ENCODE measurements at regions not wholly inside any gene's neighbourhood (a gene's known extent, or its start where the extent isn't known, plus 50 kb on each side); places are given as distances from the start of the nearest gene placed in this dataset.

- Mint-ChIP-seq H3K27ac (ENCODE audit: unreplicated experiment) (no peak overlapping the region), H3K4me1 (ENCODE audit: unreplicated experiment) (no peaks in the 10 kb centered on the region)
These were observed 64.4 kb upstream of the TIAM1 start for GRCh38 chr21:31408301-31409088.

DNA sequence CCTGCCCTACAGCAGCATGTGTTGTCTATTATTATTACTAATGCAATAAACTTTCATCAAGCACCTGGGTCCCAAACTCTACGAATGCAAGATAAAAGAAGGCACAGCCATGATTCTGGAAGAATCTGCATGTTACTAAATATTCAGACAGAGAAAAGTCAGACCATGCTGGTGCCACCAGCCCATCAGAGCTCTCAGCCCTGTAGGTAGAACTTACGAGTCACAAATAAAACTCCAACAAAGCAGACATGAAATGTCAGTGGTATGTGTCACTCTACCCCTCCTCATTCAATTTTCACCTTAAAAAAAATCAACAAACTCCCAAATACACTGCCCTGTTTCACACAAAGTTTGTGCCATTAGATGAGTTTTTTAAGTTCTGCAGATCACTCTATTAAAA lies 62.4 kb upstream of the TIAM1 start:
- H3K27me3 Mint-ChIP-seq (ENCODE audit: unreplicated experiment) = no peaks in the 10 kb centered on the region
- no peaks in the 10 kb centered on the region for H3K36me3 Mint-ChIP-seq (ENCODE audit: unreplicated experiment)
- no peak for DNase-seq (ENCODE audit: extremely low spot score, unreplicated experiment)
- H3K27ac Mint-ChIP-seq (ENCODE audit: unreplicated experiment) = no peak overlapping the region
- H3K9me3 Mint-ChIP-seq (ENCODE audit: unreplicated experiment) = no peaks in the 10 kb centered on the region
- no peaks in the 10 kb centered on the region for H3K4me1 Mint-ChIP-seq (ENCODE audit: unreplicated experiment)
- no peak overlapping the region for H3K4me3 Mint-ChIP-seq (ENCODE audit: unreplicated experiment)
- TF ChIP-seq, protein P1, sequence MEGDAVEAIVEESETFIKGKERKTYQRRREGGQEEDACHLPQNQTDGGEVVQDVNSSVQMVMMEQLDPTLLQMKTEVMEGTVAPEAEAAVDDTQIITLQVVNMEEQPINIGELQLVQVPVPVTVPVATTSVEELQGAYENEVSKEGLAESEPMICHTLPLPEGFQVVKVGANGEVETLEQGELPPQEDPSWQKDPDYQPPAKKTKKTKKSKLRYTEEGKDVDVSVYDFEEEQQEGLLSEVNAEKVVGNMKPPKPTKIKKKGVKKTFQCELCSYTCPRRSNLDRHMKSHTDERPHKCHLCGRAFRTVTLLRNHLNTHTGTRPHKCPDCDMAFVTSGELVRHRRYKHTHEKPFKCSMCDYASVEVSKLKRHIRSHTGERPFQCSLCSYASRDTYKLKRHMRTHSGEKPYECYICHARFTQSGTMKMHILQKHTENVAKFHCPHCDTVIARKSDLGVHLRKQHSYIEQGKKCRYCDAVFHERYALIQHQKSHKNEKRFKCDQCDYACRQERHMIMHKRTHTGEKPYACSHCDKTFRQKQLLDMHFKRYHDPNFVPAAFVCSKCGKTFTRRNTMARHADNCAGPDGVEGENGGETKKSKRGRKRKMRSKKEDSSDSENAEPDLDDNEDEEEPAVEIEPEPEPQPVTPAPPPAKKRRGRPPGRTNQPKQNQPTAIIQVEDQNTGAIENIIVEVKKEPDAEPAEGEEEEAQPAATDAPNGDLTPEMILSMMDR (IDR thresholded peaks at IDR 0.05) = no peak

More at GRCh38 chr21:31408301-31409088, 64.4 kb upstream of the TIAM1 start:
- no peaks in the 10 kb centered on the region for H3K36me3 Mint-ChIP-seq (ENCODE audit: unreplicated experiment)
- H3K27me3 Mint-ChIP-seq (ENCODE audit: unreplicated experiment) = no peaks in the 10 kb centered on the region
- TF ChIP-seq, protein P1 (IDR thresholded peaks at IDR 0.05) = no peak
- H3K4me3 Mint-ChIP-seq (ENCODE audit: unreplicated experiment) = no peak overlapping the region
- no peaks in the 10 kb centered on the region for H3K9me3 Mint-ChIP-seq (ENCODE audit: unreplicated experiment)
- DNase-seq (ENCODE audit: extremely low spot score, unreplicated experiment) = no peak

DNA sequence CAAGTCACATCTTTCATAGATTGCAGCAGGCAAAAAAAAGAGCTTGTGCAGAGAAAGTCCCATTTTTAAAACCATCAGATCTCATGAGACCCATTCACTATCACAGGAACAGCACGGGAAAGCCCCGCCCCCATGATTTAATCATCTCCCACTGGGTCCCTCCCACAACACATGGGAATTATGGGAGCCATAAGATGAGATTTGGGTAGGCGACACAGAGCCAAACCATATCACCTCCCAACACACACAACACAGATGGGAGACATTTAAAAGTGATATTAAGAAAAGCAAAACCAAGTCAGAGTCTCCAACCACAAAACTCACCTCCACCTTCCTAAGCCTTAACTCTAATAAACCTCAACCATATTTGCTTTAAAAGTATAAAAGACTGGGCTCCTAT lies 61.5 kb upstream of the TIAM1 start:
- no peak overlapping the region for H3K27ac Mint-ChIP-seq (ENCODE audit: unreplicated experiment)
- TF ChIP-seq, protein P1 (IDR thresholded peaks at IDR 0.05) = no peak

GRCh38 chr21:31403596-31404333 lies 59.7 kb upstream of the TIAM1 start:
- TF ChIP-seq, protein P1 (IDR thresholded peaks at IDR 0.05) = no peak
- DNase-seq (ENCODE audit: extremely low spot score, unreplicated experiment) = no peak
- H3K27me3 Mint-ChIP-seq (ENCODE audit: unreplicated experiment) = no peaks in the 10 kb centered on the region
- H3K36me3 Mint-ChIP-seq (ENCODE audit: unreplicated experiment) = no peaks in the 10 kb centered on the region
- H3K27ac Mint-ChIP-seq (ENCODE audit: unreplicated experiment) = no peak overlapping the region
- H3K4me3 Mint-ChIP-seq (ENCODE audit: unreplicated experiment) = no peak overlapping the region
- H3K4me1 Mint-ChIP-seq (ENCODE audit: unreplicated experiment) = no peaks in the 10 kb centered on the region
- no peaks in the 10 kb centered on the region for H3K9me3 Mint-ChIP-seq (ENCODE audit: unreplicated experiment)

More for the DNA sequence above, 61.5 kb upstream of the TIAM1 start:
- Mint-ChIP-seq H3K27me3 (ENCODE audit: unreplicated experiment) (no peaks in the 10 kb centered on the region), H3K9me3 (ENCODE audit: unreplicated experiment) (no peaks in the 10 kb centered on the region), H3K4me3 (ENCODE audit: unreplicated experiment) (no peak overlapping the region), H3K4me1 (ENCODE audit: unreplicated experiment) (no peaks in the 10 kb centered on the region), H3K36me3 (ENCODE audit: unreplicated experiment) (no peaks in the 10 kb centered on the region)
- DNase-seq (ENCODE audit: extremely low spot score, unreplicated experiment) = no peak

GRCh38 chr21:31399591-31399990 lies 55.5 kb upstream of the TIAM1 start:
- Mint-ChIP-seq H3K27me3 (ENCODE audit: unreplicated experiment) (no peaks in the 10 kb centered on the region), H3K36me3 (ENCODE audit: unreplicated experiment) (no peaks in the 10 kb centered on the region), H3K4me1 (ENCODE audit: unreplicated experiment) (no peaks in the 10 kb centered on the region), H3K4me3 (ENCODE audit: unreplicated experiment) (no peak overlapping the region), H3K9me3 (ENCODE audit: unreplicated experiment) (no peaks in the 10 kb centered on the region), H3K27ac (ENCODE audit: unreplicated experiment) (no peak overlapping the region)
- TF ChIP-seq, protein P1 (IDR thresholded peaks at IDR 0.05) = no peak
- DNase-seq (ENCODE audit: extremely low spot score, unreplicated experiment) = no peak

All from osteocyte (in vitro differentiated cells).